Activated naive CD8-positive, alpha-beta T cell (primary cell): ENCODE measurements at regions not wholly inside any gene's neighbourhood (a gene's known extent, or its start where the extent isn't known, plus 50 kb on each side); places are given as distances from the start of the nearest gene placed in this dataset.
"Not testable (repeated sequence)": the region's sequence is repeated elsewhere in the genome, so short reads cannot be mapped to it uniquely, and the experiment has no call there.

ENCODE experiments used
- H3K27ac Mint-ChIP-seq: one replicate; pipeline ENCODE4 v1.8.0; 2021; ENCODE audit warnings: mixed read lengths
- H3K27me3 Mint-ChIP-seq: one replicate; pipeline ENCODE4 v1.8.0; 2021; ENCODE audit warnings: mixed read lengths
- H3K36me3 Mint-ChIP-seq: one replicate; pipeline ENCODE4 v1.8.0; 2021; ENCODE audit warnings: mixed read lengths
- H3K4me1 Mint-ChIP-seq: one replicate; pipeline ENCODE4 v1.8.0; 2021; ENCODE audit warnings: low read depth, mixed read lengths
- H3K4me3 Mint-ChIP-seq: one replicate; pipeline ENCODE4 v1.8.0; 2021; ENCODE audit warnings: mild to moderate bottlenecking, mixed read lengths
- H3K9me3 Mint-ChIP-seq: one replicate; pipeline ENCODE4 v1.8.0; 2021; ENCODE audit warnings: low read depth, mixed read lengths

DNA sequence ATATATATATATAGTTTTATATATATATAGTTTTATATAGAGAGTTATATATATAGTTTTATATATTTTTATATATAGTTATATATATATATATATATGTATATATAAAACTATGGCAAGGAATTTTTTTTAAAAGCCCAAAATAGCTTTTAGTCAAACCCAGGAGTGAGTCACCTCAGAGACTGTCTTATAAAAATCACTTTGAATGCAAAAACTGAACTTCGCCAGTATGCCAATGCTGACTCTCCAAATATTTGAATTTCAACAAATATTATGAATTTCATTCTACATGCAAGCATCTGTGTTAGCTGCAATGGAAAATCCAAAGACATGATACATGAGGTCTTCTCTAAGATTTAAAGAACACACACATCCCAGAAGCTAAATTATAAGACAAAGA lies 132.8 kb upstream of the NR2F2 start:
- no peaks in the 10 kb centered on the region for H3K4me1 Mint-ChIP-seq
- peaks cover 5% of the 10 kb centered on the region for H3K9me3 Mint-ChIP-seq
- no peaks in the 10 kb centered on the region for H3K36me3 Mint-ChIP-seq
- no peak overlapping the region for H3K27ac Mint-ChIP-seq
- peaks cover 7% of the 10 kb centered on the region for H3K27me3 Mint-ChIP-seq
- H3K4me3 Mint-ChIP-seq, result no peak overlapping the region

DNA sequence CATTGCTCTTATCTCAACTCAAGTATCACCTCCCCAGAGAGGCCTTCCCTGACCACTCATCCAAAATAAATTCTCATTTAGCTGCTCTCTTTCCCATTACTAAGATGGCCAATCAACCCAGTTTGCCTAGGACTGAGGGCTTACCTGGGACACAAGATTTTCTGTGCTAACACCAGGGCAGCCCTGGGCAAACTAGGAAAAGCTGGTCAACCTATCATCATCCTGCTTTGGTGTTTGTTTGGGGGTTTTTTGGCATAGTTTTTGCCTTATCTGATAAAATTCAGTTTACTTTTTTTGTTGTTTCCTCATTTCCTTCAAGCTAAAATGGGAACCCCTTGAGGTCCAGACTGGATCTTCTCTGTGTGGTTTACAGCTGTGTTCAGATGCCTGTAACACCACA lies 131.4 kb upstream of the NR2F2 start:
- H3K27ac Mint-ChIP-seq, result no peak overlapping the region
- H3K27me3 Mint-ChIP-seq, result peaks cover 7% of the 10 kb centered on the region
- no peaks in the 10 kb centered on the region for H3K36me3 Mint-ChIP-seq
- peaks cover 5% of the 10 kb centered on the region for H3K9me3 Mint-ChIP-seq
- H3K4me1 Mint-ChIP-seq, result no peaks in the 10 kb centered on the region
- no peak overlapping the region for H3K4me3 Mint-ChIP-seq

DNA sequence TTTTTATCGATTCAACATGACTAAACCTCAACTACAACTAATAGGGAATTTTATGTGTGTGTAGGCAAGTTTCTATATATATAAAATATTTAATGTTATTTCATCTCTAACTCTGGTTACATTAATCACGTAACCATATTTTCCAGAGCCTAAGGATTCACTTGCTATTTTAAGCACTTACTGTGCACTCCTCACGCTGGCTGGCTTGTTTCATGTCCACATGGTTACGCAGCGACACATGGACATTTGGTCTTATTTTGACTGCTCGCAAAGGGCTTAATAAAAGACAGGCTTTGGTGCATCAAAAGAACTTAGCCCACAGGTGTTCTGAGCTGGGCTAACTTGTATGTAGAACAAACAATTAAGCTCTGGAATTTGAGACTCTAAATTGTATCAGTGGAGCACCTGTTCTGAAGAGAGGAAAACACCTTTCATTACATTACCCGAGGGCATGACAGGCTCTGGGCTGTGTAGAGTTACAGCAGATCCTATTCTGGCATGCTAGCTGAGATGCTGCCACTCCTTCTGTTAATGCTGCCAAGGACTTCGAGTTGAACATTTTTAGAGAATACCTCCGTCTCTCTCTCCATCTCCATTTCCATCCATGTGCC lies 130.0 kb upstream of the NR2F2 start:
- Mint-ChIP-seq H3K4me1 (no peaks in the 10 kb centered on the region), H3K27me3 (peaks cover 5% of the 10 kb centered on the region), H3K27ac (no peak overlapping the region), H3K36me3 (no peaks in the 10 kb centered on the region), H3K4me3 (no peak overlapping the region), H3K9me3 (peaks cover 5% of the 10 kb centered on the region)

DNA sequence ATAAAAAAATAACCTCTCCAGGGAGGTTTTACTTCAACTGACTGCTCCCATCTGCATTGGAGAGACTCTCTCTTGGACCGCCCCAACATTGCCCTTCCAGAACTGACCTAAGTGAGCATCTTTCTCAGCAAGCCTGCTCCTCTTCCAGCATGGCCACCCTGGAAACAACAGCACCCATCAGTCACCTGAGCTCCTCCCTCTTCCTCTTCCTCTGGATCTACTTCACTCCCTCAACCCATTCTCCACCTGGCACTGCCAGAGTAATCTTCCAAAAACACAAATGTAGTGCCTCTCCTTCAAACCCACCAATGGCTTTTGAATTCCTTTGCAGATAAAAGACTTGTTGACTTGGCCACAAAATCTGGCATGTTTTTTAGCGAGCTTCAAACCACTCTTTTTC lies 128.8 kb upstream of the NR2F2 start:
- Mint-ChIP-seq H3K4me3 (no peak overlapping the region), H3K27me3 (peaks cover 5% of the 10 kb centered on the region), H3K4me1 (no peaks in the 10 kb centered on the region), H3K9me3 (peaks cover 5% of the 10 kb centered on the region), H3K27ac (no peak overlapping the region), H3K36me3 (no peaks in the 10 kb centered on the region)

DNA sequence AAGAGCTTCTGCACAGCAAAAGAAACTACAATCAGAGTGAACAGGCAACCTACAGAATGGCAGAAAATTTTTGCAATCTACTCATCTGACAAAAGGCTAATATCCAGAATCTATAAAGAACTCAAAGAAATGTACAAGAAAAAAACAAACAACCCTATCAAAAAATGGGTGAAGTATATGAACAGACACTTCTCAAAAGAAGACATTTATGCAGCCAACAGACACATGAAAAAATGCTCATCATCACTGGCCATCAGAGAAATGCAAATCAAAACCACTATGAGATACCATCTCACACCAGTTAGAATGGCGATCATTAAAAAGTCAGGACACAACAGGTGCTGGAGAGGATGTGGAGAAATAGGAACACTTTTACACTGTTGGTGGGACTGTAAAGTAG lies 124.9 kb upstream of the NR2F2 start:
- H3K4me1 Mint-ChIP-seq, H3K36me3 Mint-ChIP-seq, H3K27me3 Mint-ChIP-seq, H3K4me3 Mint-ChIP-seq, H3K9me3 Mint-ChIP-seq, H3K27ac Mint-ChIP-seq: not testable (repeated sequence)

DNA sequence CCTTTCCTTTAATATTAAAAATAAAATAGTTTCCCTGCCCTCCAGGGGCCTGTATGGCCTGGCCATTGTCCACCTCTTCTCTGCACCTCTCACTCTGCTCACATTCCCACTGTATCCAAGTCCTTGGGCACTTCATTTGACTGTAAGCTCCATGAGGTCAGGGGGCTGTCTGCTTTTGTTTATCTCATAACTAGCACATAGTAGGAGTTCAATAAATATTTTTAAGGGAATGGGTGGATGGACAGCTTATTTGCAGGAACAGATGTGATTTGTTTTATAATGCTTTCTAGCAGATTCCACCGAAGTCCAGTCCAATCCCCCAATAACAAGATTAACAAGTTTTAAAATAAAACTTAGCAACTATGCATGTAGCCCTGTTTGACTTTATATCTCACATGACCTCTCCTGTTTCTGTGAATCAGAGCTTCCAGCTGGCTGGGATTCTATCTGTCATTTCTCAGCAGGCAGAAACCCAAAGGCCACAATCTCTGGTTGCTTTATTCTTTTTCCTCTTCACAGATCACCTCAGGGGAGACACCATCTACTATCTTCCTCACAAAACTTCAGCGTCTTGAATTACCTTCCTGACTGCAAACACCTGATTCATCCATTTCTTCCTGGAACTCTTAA lies 123.0 kb upstream of the NR2F2 start:
- H3K27ac Mint-ChIP-seq, result no peak overlapping the region
- H3K36me3 Mint-ChIP-seq, result no peaks in the 10 kb centered on the region
- no peaks in the 10 kb centered on the region for H3K9me3 Mint-ChIP-seq
- H3K4me3 Mint-ChIP-seq, result no peak overlapping the region
- H3K27me3 Mint-ChIP-seq, result no peaks in the 10 kb centered on the region
- no peaks in the 10 kb centered on the region for H3K4me1 Mint-ChIP-seq

DNA sequence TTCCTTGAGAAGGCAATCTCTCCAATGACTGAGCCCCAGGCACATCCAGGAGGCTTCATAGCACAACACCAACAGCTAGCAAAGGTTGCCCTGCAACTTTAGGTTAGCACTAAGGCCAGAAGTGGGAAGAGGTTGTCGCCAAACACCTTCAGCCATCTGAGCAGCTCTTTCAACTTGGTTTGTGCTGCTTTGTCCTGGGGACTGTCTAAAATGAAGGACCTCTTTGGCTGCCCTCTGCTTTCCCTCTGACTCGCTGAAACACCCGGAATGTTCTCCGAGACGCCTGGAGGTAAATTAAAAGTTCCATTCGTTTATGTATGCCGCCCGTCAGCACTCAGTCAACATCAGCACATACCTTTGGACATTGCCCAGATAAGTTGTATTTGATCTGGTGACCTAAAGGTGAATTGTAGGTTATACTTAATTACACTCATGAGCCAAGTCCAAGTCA lies 121.2 kb upstream of the NR2F2 start:
- Mint-ChIP-seq H3K27ac (no peak overlapping the region), H3K9me3 (no peaks in the 10 kb centered on the region), H3K27me3 (no peaks in the 10 kb centered on the region), H3K4me3 (no peak overlapping the region), H3K36me3 (no peaks in the 10 kb centered on the region), H3K4me1 (no peaks in the 10 kb centered on the region)

DNA sequence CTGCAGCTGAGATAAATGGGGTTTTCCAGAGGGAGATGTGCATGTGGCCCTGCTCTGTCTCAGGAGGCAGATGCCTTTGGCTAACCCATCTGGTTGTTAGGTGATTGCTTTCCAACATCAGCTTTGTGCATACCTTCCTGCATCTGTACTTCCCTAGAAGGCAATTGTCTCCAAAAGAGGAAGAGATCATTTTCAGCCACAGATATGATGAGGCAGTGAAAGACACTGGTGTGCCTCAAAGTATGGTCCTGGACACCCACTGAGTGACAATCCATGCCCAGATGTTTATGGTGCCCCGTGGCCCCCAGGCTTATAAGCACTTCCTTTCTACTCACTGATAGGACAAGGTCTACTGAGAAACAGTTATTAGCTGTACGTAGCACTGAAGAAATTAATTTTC lies 117.5 kb upstream of the NR2F2 start:
- no peak overlapping the region for H3K4me3 Mint-ChIP-seq
- no peaks in the 10 kb centered on the region for H3K9me3 Mint-ChIP-seq
- H3K4me1 Mint-ChIP-seq, result no peaks in the 10 kb centered on the region
- no peaks in the 10 kb centered on the region for H3K36me3 Mint-ChIP-seq
- H3K27ac Mint-ChIP-seq, result no peak overlapping the region
- peaks cover 7% of the 10 kb centered on the region for H3K27me3 Mint-ChIP-seq

DNA sequence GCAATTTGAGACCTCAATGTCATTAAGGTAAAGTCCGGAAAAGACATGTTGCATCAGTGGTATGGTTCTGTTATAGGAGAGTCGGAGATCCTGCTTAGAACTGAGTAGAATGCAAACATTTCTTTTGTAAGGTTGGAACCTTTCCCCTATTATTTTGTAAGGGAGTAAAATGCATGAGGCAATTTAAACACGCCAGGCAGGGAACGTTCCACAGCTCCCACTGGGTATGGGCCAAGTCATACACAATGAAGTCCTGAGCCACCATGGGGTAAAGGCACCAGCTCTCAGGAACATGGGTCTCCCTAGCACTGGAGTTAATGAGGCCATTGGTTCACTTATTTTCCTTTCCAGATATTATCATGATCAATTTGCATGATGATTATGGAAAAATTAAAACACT lies 116.6 kb upstream of the NR2F2 start:
- no peaks in the 10 kb centered on the region for H3K36me3 Mint-ChIP-seq
- no peak overlapping the region for H3K27ac Mint-ChIP-seq
- H3K4me3 Mint-ChIP-seq, result no peak overlapping the region
- H3K9me3 Mint-ChIP-seq, result no peaks in the 10 kb centered on the region
- peaks cover 7% of the 10 kb centered on the region for H3K27me3 Mint-ChIP-seq
- no peaks in the 10 kb centered on the region for H3K4me1 Mint-ChIP-seq

DNA sequence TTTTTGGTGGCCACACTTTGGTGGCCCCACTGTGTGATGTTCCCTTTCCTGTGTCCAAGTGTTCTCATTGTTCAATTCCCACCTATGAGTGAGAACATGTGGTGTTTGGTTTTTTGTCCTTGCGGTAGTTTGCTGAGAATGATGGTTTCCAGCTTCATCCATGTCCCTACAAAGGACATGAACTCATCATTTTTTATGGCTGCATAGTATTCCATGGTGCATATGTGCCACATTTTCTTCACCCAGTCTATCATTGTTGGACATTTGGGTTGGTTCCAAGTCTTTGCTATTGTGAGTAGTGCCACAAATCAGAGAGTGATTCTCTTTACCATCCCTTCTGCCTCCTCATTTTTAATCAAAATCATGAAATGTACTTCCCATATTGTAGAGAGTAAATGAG lies 114.0 kb upstream of the NR2F2 start:
- not testable (repeated sequence) for H3K9me3 Mint-ChIP-seq, H3K27ac Mint-ChIP-seq, H3K4me1 Mint-ChIP-seq, H3K4me3 Mint-ChIP-seq, H3K36me3 Mint-ChIP-seq
- H3K27me3 Mint-ChIP-seq, result peaks cover 10% of the 10 kb centered on the region

DNA sequence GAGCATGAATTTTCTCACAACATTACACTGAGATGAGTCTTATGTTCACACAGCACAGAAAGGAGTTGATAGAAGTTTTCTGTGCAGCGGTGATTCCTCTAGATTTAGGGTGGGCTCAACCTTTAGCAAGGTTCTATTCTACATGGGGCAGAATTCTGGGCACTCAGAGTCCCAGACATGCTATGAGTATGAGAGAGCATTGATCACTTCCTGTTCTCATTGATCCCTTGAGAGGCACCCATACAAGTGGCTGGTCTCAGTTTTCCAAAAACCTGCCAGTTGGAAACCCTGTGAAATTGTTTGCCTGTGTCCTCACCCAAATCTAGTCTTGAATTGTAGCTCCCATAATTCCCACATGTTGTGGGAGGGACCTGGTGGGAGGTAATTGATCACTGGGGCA lies 112.5 kb upstream of the NR2F2 start:
- peaks cover 10% of the 10 kb centered on the region for H3K27me3 Mint-ChIP-seq
- no peaks in the 10 kb centered on the region for H3K36me3 Mint-ChIP-seq
- no peaks in the 10 kb centered on the region for H3K9me3 Mint-ChIP-seq
- no peak overlapping the region for H3K4me3 Mint-ChIP-seq
- H3K4me1 Mint-ChIP-seq, result no peaks in the 10 kb centered on the region
- no peak overlapping the region for H3K27ac Mint-ChIP-seq

DNA sequence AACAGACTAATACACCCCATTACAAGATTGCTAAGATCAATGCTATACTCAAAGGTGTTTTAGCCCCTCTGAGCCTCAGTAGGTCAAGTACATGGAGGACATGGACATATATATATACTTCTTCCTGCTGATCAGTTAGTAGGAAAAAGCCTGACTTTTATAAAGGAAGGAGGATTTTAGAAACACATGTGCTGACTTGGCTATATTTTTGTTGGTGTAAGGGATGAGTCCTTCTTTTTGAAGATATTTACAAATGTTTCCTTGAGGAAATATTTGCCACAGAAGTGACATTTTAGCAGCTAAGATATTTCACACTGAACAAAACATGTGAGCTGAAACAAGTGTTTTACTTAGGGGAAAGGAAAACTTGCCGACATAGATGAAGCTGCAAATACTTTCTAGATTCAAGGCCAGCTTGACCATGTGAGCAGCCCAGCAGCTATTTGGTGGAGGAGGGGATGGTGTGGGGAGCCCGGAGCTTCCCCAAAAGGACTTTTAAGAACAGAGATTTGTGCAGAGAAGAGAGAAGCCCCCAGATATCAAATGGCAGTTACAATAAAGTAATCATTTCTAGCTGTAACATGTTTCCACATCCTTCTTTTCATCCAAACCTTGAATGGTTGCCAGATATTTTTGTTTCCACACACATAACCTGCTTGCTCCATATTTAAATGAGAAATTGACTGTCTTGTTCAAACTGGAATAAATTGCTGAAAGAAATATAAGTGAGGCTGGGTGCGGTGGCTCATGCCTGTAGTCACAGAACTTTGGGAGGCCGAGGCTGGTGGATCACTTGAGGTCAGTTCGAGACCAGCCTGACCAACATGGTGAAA lies 111.7 kb upstream of the NR2F2 start:
- H3K9me3 Mint-ChIP-seq, result no peaks in the 10 kb centered on the region
- no peak overlapping the region for H3K4me3 Mint-ChIP-seq
- H3K27ac Mint-ChIP-seq, result no peak overlapping the region
- H3K4me1 Mint-ChIP-seq, result no peaks in the 10 kb centered on the region
- peaks cover 15% of the 10 kb centered on the region for H3K27me3 Mint-ChIP-seq
- H3K36me3 Mint-ChIP-seq, result no peaks in the 10 kb centered on the region

DNA sequence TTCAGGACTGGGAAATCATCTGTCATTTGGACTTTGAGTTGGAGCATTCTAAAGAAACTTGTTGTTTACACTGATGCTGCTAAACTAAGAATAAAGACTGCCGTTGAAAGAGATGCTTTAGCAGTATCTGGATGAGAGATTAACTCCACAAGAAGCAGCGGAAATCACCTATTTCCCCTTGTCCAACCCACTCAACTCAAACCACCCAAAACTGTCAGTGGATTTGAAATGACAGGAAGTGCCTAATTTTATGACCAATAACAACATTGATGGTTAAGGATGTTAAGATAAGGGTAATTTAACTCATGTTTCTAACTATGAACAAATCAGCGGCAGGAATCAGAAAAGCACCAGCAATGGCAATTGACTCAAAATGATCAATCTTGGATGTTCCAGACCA lies 110.8 kb upstream of the NR2F2 start:
- Mint-ChIP-seq H3K36me3 (no peaks in the 10 kb centered on the region), H3K4me3 (no peak overlapping the region), H3K4me1 (no peaks in the 10 kb centered on the region), H3K9me3 (no peaks in the 10 kb centered on the region), H3K27ac (no peak overlapping the region), H3K27me3 (peaks cover 16% of the 10 kb centered on the region)

DNA sequence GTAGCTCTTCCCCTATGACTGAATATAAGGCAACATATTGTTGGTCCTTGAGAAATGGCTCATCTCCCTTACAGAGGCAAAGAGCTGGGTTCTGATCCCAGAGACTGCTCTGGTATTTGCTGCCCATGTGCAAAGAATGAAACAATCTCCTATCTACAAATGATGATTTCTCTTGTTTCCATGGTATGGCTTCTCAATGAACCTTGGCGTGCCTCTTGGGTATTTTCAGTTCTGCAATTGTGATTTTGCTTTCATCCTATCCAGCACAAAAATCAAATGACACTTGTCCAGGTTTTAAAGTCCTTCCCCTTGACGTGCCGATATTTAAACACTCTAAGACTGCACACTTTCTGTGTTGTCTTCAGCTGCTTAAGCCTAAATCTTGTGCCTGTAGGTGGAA lies 109.8 kb upstream of the NR2F2 start:
- no peak overlapping the region for H3K27ac Mint-ChIP-seq
- peaks cover 16% of the 10 kb centered on the region for H3K27me3 Mint-ChIP-seq
- H3K9me3 Mint-ChIP-seq, result no peaks in the 10 kb centered on the region
- H3K4me1 Mint-ChIP-seq, result no peaks in the 10 kb centered on the region
- H3K4me3 Mint-ChIP-seq, result no peak overlapping the region
- no peaks in the 10 kb centered on the region for H3K36me3 Mint-ChIP-seq

DNA sequence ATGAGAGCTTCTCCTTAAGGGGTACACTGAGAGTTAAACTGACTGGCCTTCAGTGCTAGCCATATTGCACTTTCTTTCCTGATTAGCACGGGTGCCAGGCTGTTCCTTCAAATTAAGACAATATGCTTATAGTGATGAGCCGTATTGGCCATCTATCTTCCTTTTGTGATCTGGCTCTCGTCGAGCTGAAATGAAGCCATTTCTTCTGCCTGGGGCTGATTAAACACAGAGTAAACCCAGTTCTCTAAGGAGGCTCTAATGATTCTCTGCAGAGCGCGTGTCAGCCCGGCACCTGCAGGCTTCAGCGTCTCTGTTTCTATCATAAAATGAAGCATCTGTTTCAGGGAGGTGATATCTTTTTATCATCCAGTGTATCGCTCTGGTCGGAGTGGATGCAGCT lies 107.5 kb upstream of the NR2F2 start:
- Mint-ChIP-seq H3K4me1 (no peaks in the 10 kb centered on the region), H3K9me3 (no peaks in the 10 kb centered on the region), H3K4me3 (no peak overlapping the region), H3K27me3 (peaks cover 9% of the 10 kb centered on the region), H3K36me3 (no peaks in the 10 kb centered on the region), H3K27ac (no peak overlapping the region)
